ENCODE measurements at regions not wholly inside any gene's neighbourhood (a gene's known extent, or its start where the extent isn't known, plus 50 kb on each side); places are given as distances from the start of the nearest gene placed in this dataset.
A peak's percentile ranks its signal among the peaks of the same experiment; 100 is the strongest.

DNA sequence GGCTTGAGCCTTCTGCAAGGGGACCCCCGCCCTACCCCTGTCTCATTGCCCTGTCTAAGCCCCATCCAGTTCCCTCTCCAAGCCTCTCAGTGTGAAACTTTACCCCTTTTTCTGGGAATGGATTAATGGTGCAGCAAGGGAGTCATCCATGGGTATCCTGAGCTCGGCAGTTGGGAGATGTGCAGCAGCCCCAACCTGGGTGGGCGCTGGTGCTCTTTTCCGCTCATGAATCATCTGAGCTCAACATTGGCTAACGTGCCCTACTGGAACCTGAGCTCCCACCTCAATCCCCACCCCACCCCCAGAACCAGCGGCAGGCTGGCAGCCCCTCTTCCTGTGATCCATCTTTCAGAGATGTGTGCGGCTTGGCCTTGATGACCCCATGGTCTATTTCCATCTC, 130.3 kb upstream of the MSX1 start:
- DNase-seq (ENCODE audit: low read depth in 1 of 2, low spot score in 1 of 2) = no peak
- Histone ChIP-seq H3K36me3 (no peaks in the 10 kb centered on the region), H3K9me3 (ENCODE audit: low read depth) (no peaks in the 10 kb centered on the region), H3K27me3 (no peaks in the 10 kb centered on the region), H3K4me1 (ENCODE audit: low read depth) (no peaks in the 10 kb centered on the region), H3K27ac (no peak overlapping the region), H3K4me3 (no peak overlapping the region)
- TF ChIP-seq, protein P1, sequence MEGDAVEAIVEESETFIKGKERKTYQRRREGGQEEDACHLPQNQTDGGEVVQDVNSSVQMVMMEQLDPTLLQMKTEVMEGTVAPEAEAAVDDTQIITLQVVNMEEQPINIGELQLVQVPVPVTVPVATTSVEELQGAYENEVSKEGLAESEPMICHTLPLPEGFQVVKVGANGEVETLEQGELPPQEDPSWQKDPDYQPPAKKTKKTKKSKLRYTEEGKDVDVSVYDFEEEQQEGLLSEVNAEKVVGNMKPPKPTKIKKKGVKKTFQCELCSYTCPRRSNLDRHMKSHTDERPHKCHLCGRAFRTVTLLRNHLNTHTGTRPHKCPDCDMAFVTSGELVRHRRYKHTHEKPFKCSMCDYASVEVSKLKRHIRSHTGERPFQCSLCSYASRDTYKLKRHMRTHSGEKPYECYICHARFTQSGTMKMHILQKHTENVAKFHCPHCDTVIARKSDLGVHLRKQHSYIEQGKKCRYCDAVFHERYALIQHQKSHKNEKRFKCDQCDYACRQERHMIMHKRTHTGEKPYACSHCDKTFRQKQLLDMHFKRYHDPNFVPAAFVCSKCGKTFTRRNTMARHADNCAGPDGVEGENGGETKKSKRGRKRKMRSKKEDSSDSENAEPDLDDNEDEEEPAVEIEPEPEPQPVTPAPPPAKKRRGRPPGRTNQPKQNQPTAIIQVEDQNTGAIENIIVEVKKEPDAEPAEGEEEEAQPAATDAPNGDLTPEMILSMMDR (IDR thresholded peaks at IDR 0.05; ENCODE audit: low read depth, low read length) = no peak

DNA sequence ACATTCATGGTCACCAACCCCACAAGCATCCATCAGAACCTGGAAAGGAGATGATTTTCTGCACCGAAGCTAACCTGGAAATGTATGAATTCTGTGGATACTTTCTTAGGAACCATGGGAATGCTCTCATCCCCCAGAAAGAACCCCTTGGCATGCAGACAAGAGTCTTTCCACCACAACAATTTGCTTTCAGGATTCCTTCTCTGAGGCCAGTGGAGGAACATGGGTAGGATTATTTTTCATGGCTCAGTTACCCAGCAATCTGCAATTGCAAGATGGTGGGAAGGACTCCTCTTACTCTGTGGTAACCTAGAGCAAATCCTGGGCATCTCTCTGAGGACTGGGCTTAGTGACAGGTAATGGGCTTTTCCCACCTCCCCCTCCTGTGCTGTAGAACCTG, 131.9 kb upstream of the MSX1 start:
- no peaks in the 10 kb centered on the region for H3K4me1 ChIP-seq (ENCODE audit: low read depth)
- no peak overlapping the region for H3K27ac ChIP-seq
- TF ChIP-seq, protein P1 (IDR thresholded peaks at IDR 0.05; ENCODE audit: low read depth, low read length) = no peak
- no peak overlapping the region for H3K4me3 ChIP-seq
- no peaks in the 10 kb centered on the region for H3K36me3 ChIP-seq
- no peak for DNase-seq (ENCODE audit: low read depth in 1 of 2, low spot score in 1 of 2)
- H3K27me3 ChIP-seq = no peaks in the 10 kb centered on the region
- no peaks in the 10 kb centered on the region for H3K9me3 ChIP-seq (ENCODE audit: low read depth)

DNA sequence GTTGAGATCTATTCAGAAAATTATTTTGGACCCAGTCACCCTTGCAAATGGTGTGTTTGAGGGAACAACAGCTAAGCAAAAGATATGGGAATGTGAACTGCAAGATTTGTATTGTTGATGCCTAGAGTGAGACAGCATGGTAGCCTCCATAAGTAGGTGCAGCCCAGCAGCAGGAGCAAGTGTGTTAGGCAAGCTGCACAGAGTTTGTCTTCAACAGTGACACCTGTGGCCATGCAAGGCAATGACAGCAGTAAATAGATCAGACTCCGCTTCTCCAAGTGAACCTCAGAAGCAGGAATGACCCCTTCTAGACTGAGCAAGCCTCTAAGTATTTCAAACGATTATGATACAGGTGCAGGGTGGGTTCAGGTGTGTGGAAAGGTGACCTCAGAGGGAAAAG, 133.4 kb upstream of the MSX1 start:
- H3K9me3 ChIP-seq (ENCODE audit: low read depth) = no peaks in the 10 kb centered on the region
- H3K27ac ChIP-seq = no peak overlapping the region
- H3K36me3 ChIP-seq = no peaks in the 10 kb centered on the region
- TF ChIP-seq, protein P1 (IDR thresholded peaks at IDR 0.05; ENCODE audit: low read depth, low read length) = peak; percentile 22
- H3K27me3 ChIP-seq = no peaks in the 10 kb centered on the region
- no peaks in the 10 kb centered on the region for H3K4me1 ChIP-seq (ENCODE audit: low read depth)
- H3K4me3 ChIP-seq = no peak overlapping the region
- DNase-seq (ENCODE audit: low read depth in 1 of 2, low spot score in 1 of 2) = no peak

DNA sequence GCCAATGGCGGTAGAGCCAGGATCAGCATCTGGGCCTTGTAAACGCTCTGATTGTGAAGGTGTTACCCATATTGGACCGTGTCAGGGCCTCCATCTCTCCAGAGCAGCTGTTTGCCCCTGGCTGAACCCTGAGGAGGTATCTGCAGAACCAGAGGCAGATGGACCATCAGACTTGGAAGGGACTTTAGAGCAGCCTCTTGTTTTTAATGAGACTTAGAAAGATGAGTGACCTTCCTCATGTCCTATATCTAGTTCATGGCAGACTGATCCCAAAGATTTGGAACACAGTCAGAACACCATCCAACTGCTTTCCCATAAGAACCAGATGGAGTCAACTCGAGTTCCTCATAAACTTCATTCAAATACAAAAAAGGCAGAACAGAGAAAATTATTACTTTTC, 135.1 kb upstream of the MSX1 start:
- Histone ChIP-seq H3K9me3 (ENCODE audit: low read depth) (no peaks in the 10 kb centered on the region), H3K4me1 (ENCODE audit: low read depth) (no peaks in the 10 kb centered on the region), H3K27me3 (no peaks in the 10 kb centered on the region), H3K4me3 (no peak overlapping the region), H3K27ac (no peak overlapping the region), H3K36me3 (no peaks in the 10 kb centered on the region)
- DNase-seq (ENCODE audit: low read depth in 1 of 2, low spot score in 1 of 2) = no peak
- TF ChIP-seq, protein P1 (IDR thresholded peaks at IDR 0.05; ENCODE audit: low read depth, low read length) = no peak

DNA sequence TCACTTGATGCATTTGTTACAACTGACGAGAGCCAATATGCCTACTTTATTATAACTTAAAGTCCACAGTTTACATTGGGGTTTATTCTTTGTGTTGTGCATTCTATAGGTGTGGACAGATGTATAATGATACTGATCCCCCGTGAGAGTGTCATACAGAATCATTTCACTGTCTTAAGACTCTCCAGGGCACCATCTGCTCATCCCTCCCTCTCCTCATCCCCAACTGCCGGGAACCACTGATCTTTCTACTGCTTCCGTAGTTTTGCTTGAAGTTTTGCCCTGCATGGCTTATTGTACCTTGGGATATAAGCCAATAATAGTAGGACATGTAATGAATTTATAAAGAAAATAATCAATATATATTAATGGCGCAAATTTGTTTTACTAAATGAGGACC, 137.8 kb upstream of the MSX1 start:
- TF ChIP-seq, protein P1 (IDR thresholded peaks at IDR 0.05; ENCODE audit: low read depth, low read length) = no peak
- Histone ChIP-seq H3K9me3 (ENCODE audit: low read depth) (no peaks in the 10 kb centered on the region), H3K4me3 (no peak overlapping the region), H3K4me1 (ENCODE audit: low read depth) (no peaks in the 10 kb centered on the region), H3K36me3 (no peaks in the 10 kb centered on the region), H3K27ac (no peak overlapping the region), H3K27me3 (no peaks in the 10 kb centered on the region)
- DNase-seq (ENCODE audit: low read depth in 1 of 2, low spot score in 1 of 2) = no peak

DNA sequence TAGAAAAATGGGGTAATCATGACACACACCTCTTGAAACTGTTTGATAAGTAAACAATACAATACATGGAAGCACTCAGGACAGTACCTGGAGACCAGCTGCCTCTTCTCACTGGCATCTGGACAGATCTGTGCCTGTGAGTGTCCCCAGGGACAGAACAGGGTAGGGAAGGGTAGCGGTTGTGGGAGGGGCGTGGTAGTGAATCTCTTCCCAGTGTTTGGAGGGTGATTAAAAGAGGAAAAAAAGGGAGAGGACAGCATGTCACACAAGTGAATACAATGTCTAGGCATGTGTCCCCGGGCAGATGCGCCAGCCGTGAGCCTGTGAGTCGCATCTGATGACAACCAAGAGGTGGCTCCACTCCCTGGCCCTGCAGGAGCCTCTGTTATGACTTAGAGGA, 138.8 kb upstream of the MSX1 start:
- Histone ChIP-seq H3K4me3 (no peak overlapping the region), H3K36me3 (no peaks in the 10 kb centered on the region), H3K27me3 (no peaks in the 10 kb centered on the region), H3K9me3 (ENCODE audit: low read depth) (no peaks in the 10 kb centered on the region), H3K4me1 (ENCODE audit: low read depth) (no peaks in the 10 kb centered on the region), H3K27ac (no peak overlapping the region)
- TF ChIP-seq, protein P1 (IDR thresholded peaks at IDR 0.05; ENCODE audit: low read depth, low read length) = no peak
- DNase-seq (ENCODE audit: low read depth in 1 of 2, low spot score in 1 of 2) = no peak
